ENCODE measurements at regions not wholly inside any gene's neighbourhood (a gene's known extent, or its start where the extent isn't known, plus 50 kb on each side); places are given as distances from the start of the nearest gene placed in this dataset.

DNA sequence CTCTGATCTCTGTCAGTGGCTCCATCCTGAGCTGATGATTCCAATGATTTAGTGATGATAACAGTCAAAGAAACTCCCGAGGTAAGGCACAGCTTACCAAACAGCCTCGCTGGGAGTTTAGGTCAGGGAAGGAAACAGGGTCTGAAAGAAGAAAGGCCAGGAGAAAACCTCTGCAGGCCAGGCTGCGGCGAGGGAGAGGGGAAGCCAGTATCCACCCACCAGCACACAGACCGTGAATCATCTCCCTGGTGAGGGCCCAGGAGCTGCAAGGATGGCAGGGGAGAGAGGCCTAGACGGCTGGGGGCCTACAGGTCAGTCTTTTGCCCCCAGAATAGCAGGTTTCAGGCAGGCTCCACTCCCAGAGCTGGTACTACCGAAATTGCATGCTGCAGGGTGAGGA lies 590.5 kb downstream of the CCDC171 start:
- Histone ChIP-seq H3K36me3 (ENCODE audit: control insufficient read depth, insufficient read depth, low read length) (no peaks in the 10 kb centered on the region), H3K27me3 (ENCODE audit: control insufficient read depth, insufficient read depth, low read length, poor library complexity, severe bottlenecking) (no peaks in the 10 kb centered on the region), H3K4me1 (ENCODE audit: control insufficient read depth, insufficient read depth, low read length) (peaks cover 3% of the 10 kb centered on the region), H3K27ac (ENCODE audit: insufficient read depth, low read depth, low read length, poor library complexity, severe bottlenecking) (no peak overlapping the region), H3K9me3 (ENCODE audit: control insufficient read depth, low read length) (no peaks in the 10 kb centered on the region), H3K4me3 (ENCODE audit: insufficient read depth, low read depth, low read length) (no peak overlapping the region)
- WGBS, 2 experiments = 87 to 88% methylated on average over 7 of the region's 7 CpGs

DNA sequence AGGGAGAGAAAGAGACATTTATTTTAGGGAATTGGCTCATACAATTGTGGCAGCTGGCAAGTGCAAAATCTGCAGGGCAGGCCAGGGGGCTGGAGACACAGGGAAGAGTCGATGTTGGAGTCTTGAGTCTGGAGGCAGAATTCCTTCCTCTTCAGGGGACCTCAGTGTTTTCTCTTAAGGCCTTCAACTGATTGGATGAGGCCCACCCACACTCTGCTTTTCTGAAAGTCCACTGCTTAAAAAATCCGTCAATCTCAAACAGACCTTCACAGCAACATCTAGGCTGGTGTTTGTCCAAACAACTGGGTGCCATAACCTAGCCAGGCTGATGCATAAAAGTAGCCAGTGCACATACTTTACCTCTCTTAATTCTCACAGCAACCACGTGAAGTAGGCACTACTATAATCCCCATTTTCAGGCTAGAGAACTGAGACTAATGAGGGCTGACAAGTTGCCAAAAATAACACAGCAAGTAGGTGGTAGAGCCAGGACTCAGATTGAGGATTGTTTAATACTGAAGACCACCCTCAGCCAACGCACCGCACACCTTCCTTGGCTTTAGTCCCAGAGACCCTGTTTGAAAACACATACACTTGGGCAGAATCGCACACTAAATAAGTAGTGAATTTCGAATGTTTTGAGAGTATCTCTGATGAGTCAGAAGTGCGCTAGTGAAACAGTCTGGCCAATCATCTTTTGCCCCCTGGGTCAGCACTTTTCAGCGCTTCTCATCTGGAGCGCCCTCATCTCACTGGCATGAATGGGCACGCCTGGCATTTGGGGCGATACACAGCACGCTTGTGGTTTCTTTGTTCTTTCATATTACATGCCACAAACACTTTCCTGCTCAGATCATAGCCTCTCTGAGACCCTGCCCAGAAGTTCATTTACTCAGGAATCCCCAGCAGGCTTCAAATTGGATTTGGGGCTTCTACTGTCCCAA lies 591.4 kb downstream of the CCDC171 start:
- H3K36me3 ChIP-seq (ENCODE audit: control insufficient read depth, insufficient read depth, low read length) = no peaks in the 10 kb centered on the region
- no peak overlapping the region for H3K27ac ChIP-seq (ENCODE audit: insufficient read depth, low read depth, low read length, poor library complexity, severe bottlenecking)
- no peaks in the 10 kb centered on the region for H3K27me3 ChIP-seq (ENCODE audit: control insufficient read depth, insufficient read depth, low read length, poor library complexity, severe bottlenecking)
- H3K4me1 ChIP-seq (ENCODE audit: control insufficient read depth, insufficient read depth, low read length) = peaks cover 3% of the 10 kb centered on the region
- no peaks in the 10 kb centered on the region for H3K9me3 ChIP-seq (ENCODE audit: control insufficient read depth, low read length)
- H3K4me3 ChIP-seq (ENCODE audit: insufficient read depth, low read depth, low read length) = no peak overlapping the region
- WGBS, 2 experiments = 94 to 95% methylated on average over 13 of the region's 13 CpGs

DNA sequence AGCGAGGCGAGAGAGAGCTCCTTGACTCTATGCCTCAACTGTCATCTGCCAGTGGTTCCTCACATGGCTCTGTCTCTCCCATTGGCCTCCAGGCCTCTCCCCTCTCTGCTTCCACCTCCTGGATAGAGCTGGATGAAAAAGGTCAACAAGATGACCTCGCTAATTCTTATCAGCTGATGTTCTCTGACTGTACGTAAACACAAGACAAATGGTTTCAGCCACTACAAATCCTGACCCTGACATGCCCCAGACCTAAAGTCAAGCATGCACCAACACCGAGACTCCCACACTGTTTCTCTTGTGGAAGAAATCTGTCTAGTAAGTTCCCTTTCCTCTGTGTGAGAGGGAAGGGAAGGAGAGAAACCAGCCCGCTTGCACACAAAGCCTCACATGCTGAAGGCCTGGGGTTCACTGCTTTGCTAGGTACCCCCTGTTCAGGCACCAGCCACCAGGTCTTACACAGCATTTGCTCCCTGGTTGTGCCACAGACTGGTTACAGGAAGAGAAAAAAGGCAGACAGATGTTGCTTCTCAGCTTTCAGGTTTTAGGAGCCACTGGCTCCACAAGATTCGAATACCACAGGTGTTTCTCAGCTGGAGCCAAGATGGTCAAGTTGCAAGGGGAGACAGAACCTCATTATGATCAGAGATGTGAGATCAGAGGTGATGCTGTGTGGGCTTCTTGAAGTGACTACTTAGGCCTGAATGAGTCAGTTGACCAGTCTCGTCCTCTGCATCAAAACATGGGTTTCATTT lies 592.5 kb downstream of the CCDC171 start:
- Histone ChIP-seq H3K27me3 (ENCODE audit: control insufficient read depth, insufficient read depth, low read length, poor library complexity, severe bottlenecking) (no peaks in the 10 kb centered on the region), H3K9me3 (ENCODE audit: control insufficient read depth, low read length) (no peaks in the 10 kb centered on the region), H3K4me1 (ENCODE audit: control insufficient read depth, insufficient read depth, low read length) (peaks cover 3% of the 10 kb centered on the region), H3K27ac (ENCODE audit: insufficient read depth, low read depth, low read length, poor library complexity, severe bottlenecking) (no peak overlapping the region), H3K4me3 (ENCODE audit: insufficient read depth, low read depth, low read length) (no peak overlapping the region), H3K36me3 (ENCODE audit: control insufficient read depth, insufficient read depth, low read length) (no peaks in the 10 kb centered on the region)
- whole genome bisulfite sequencing, 2 experiments = 88 to 91% methylated on average over 8 of the region's 8 CpGs

DNA sequence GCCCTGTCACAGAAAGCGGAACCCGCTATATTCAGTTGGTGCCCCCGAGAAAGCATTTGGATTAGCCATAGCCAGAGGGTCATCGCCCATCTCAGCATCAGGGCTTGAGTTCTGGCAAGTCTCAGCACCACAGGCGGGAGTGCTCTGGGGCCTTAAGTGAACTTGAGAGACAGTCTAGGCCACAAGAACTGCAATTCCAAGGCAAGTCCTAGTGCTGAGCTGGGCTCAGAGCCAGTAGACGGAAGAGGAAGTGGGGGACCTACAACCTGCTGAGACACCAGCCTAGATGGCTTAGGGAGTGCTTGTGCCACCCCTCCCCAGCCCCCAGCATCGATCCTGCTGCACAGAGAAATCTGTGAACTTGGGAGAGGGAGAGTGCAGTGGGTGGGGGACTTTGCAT lies 594.9 kb downstream of the CCDC171 start:
- H3K4me1 ChIP-seq (ENCODE audit: control insufficient read depth, insufficient read depth, low read length) = peaks cover 10% of the 10 kb centered on the region
- 94 to 95% methylated on average over 7 of the region's 7 CpGs for WGBS, 2 experiments
- H3K36me3 ChIP-seq (ENCODE audit: control insufficient read depth, insufficient read depth, low read length) = no peaks in the 10 kb centered on the region
- no peaks in the 10 kb centered on the region for H3K9me3 ChIP-seq (ENCODE audit: control insufficient read depth, low read length)
- H3K4me3 ChIP-seq (ENCODE audit: insufficient read depth, low read depth, low read length) = no peak overlapping the region
- no peaks in the 10 kb centered on the region for H3K27me3 ChIP-seq (ENCODE audit: control insufficient read depth, insufficient read depth, low read length, poor library complexity, severe bottlenecking)
- no peak overlapping the region for H3K27ac ChIP-seq (ENCODE audit: insufficient read depth, low read depth, low read length, poor library complexity, severe bottlenecking)

DNA sequence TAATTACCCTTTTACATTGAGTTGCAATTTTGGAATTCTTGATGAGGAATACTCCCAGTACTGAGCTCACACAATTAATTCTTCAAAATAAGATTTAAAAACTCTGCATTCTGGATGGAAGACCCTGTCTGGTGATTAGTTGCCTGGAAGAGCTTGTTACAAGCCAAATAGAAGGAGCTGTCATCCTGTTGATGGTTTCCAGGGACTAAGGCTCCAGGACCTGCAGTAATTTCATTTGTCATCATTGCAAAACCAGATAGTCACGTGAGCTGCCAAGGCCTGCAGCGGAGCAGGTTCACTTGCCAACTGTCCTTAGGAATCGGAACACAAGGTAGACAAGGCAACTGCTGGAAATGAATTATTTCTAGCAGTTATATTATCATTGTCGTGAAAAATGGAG lies 597.7 kb downstream of the CCDC171 start:
- H3K27ac ChIP-seq (ENCODE audit: insufficient read depth, low read depth, low read length, poor library complexity, severe bottlenecking) = no peak overlapping the region
- WGBS, 2 experiments = 92 to 93% methylated on average over 4 of the region's 4 CpGs

DNA sequence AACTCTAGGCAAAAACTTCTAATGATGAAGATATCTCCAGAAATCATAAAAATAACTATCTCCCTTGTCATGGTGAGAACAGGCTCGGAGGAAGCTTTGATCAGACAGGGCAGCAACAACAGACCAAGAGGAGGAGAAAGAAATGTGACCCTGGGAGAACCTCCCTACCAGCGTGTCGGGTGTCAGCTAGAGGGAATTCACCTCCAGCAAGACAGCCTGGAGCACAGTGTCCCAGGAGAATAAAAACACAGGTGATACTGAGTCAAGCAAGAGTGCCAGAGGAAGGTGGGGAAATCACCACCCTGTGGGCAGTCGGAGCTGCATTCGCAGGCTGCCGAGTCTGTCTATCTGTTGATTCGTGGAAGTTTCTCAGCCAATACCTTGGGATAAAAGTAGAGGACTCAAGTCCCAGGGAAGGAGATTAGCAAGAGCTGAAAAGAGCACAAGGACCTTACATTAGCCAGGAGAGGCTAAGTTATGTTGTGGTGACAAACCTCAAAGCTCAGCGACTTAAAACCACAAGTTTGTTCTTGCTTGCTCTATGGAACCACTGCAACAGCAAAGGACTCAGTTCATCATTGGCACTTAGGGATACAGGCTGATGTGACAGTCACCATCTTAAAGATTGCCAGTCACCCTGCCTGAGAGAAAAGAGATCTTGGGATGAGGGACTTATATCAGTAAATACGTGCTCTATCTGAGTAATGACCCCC lies 598.3 kb downstream of the CCDC171 start:
- no peak overlapping the region for H3K4me3 ChIP-seq (ENCODE audit: insufficient read depth, low read depth, low read length)
- H3K4me1 ChIP-seq (ENCODE audit: control insufficient read depth, insufficient read depth, low read length) = peaks cover 14% of the 10 kb centered on the region
- H3K27me3 ChIP-seq (ENCODE audit: control insufficient read depth, insufficient read depth, low read length, poor library complexity, severe bottlenecking) = peaks cover 3% of the 10 kb centered on the region
- no peaks in the 10 kb centered on the region for H3K9me3 ChIP-seq (ENCODE audit: control insufficient read depth, low read length)
- no peaks in the 10 kb centered on the region for H3K36me3 ChIP-seq (ENCODE audit: control insufficient read depth, insufficient read depth, low read length)
- WGBS, 2 experiments = 82% methylated on average over 9 of the region's 9 CpGs
- H3K27ac ChIP-seq (ENCODE audit: insufficient read depth, low read depth, low read length, poor library complexity, severe bottlenecking) = no peak overlapping the region

More for the DNA sequence above, 597.7 kb downstream of the CCDC171 start:
- Histone ChIP-seq H3K9me3 (ENCODE audit: control insufficient read depth, low read length) (no peaks in the 10 kb centered on the region), H3K36me3 (ENCODE audit: control insufficient read depth, insufficient read depth, low read length) (no peaks in the 10 kb centered on the region), H3K4me3 (ENCODE audit: insufficient read depth, low read depth, low read length) (no peak overlapping the region), H3K27me3 (ENCODE audit: control insufficient read depth, insufficient read depth, low read length, poor library complexity, severe bottlenecking) (peaks cover 3% of the 10 kb centered on the region), H3K4me1 (ENCODE audit: control insufficient read depth, insufficient read depth, low read length) (peaks cover 14% of the 10 kb centered on the region)

DNA sequence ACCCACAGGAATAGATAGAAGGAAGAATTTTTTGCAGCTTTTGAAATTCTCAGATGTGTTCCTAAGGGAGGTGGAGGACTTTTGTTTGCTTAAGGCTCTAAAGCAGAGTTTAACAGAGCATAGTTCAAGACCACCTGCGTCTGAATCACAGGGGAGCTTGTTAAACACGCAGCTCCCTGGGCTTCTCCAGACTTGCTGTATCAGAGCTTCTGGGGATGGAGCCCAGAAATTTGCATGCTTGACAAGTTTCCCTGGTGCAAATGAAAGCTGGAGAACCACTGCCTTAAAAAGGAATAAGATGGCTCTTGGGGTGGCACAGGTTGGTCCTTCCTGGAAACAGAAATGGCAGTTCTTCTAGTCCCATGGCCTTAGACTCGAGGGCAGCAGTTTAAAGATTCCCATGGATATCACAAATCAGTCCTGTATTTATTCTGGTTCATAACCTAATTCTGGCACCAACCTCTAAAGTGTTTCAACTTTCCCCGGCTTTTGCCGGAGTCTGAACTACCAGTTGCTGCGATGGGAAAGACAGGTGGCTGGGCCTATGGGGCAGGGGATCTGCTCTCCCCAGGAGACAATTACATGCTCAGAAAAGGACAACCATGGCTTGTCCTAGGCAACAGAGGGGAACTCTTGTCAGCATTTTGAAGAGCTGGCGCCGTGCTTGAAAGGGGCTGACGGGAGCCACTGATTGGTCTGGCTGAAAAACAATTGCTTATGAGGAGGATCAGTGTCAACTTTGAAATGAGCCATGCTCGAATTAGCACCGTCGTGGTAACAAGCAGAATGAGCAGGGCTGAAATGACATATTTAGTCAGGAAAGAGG lies 599.6 kb downstream of the CCDC171 start:
- H3K4me3 ChIP-seq (ENCODE audit: insufficient read depth, low read depth, low read length) = no peak overlapping the region
- no peak overlapping the region for H3K27ac ChIP-seq (ENCODE audit: insufficient read depth, low read depth, low read length, poor library complexity, severe bottlenecking)
- peaks cover 14% of the 10 kb centered on the region for H3K4me1 ChIP-seq (ENCODE audit: control insufficient read depth, insufficient read depth, low read length)
- WGBS, 2 experiments = 63% methylated on average over 12 of the region's 12 CpGs
- no peaks in the 10 kb centered on the region for H3K9me3 ChIP-seq (ENCODE audit: control insufficient read depth, low read length)
- H3K36me3 ChIP-seq (ENCODE audit: control insufficient read depth, insufficient read depth, low read length) = no peaks in the 10 kb centered on the region
- peaks cover 3% of the 10 kb centered on the region for H3K27me3 ChIP-seq (ENCODE audit: control insufficient read depth, insufficient read depth, low read length, poor library complexity, severe bottlenecking)

DNA sequence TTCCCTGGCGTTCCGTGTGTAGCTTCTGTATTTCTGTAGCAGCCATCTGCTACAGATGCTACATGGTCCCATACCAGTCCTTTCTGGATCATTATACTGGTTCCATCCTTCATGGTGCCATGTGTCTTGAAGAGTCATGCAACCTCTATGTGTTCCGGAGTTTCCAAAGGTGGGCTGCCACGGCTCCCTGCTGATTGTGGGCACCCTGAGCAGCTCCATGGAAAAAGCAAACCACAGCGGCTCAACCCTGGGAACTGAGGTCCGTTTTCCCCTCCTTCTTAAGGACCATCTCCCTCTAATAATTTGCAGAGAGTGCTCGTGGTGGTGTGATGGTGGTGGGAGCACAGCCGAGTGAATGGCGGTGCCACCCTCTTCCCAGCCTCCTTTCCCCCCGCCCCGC lies 600.4 kb downstream of the CCDC171 start:
- peaks cover 14% of the 10 kb centered on the region for H3K4me1 ChIP-seq (ENCODE audit: control insufficient read depth, insufficient read depth, low read length)
- no peak overlapping the region for H3K27ac ChIP-seq (ENCODE audit: insufficient read depth, low read depth, low read length, poor library complexity, severe bottlenecking)
- WGBS, 2 experiments = 90 to 95% methylated on average over 10 to 11 of the region's 11 CpGs
- no peaks in the 10 kb centered on the region for H3K9me3 ChIP-seq (ENCODE audit: control insufficient read depth, low read length)
- H3K27me3 ChIP-seq (ENCODE audit: control insufficient read depth, insufficient read depth, low read length, poor library complexity, severe bottlenecking) = peaks cover 3% of the 10 kb centered on the region
- no peaks in the 10 kb centered on the region for H3K36me3 ChIP-seq (ENCODE audit: control insufficient read depth, insufficient read depth, low read length)
- H3K4me3 ChIP-seq (ENCODE audit: insufficient read depth, low read depth, low read length) = no peak overlapping the region

DNA sequence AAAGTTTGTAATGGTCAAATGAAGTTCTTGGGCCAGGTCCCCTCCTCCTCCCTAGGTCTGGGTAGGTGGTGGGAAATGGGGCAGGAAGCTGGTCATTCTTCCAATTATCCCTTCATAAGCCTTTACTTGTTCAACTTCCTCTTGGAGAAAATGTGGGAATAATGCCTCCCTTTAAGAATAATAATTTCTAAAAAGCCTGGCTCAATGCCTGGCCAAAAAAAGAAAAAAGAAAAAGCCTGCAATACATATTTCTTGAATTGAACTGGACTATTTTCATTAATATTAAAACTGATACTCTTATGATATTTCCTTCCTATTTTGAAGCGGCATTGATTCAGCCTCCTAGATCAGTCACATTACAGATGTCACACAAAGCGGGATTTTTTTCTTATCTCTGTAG lies 600.9 kb downstream of the CCDC171 start:
- H3K9me3 ChIP-seq (ENCODE audit: control insufficient read depth, low read length) = no peaks in the 10 kb centered on the region
- H3K27me3 ChIP-seq (ENCODE audit: control insufficient read depth, insufficient read depth, low read length, poor library complexity, severe bottlenecking) = peaks cover 3% of the 10 kb centered on the region
- H3K27ac ChIP-seq (ENCODE audit: insufficient read depth, low read depth, low read length, poor library complexity, severe bottlenecking) = no peak overlapping the region
- H3K36me3 ChIP-seq (ENCODE audit: control insufficient read depth, insufficient read depth, low read length) = no peaks in the 10 kb centered on the region
- peaks cover 14% of the 10 kb centered on the region for H3K4me1 ChIP-seq (ENCODE audit: control insufficient read depth, insufficient read depth, low read length)
- H3K4me3 ChIP-seq (ENCODE audit: insufficient read depth, low read depth, low read length) = no peak overlapping the region
- WGBS, 2 experiments = 100% methylated on average over 2 of the region's 2 CpGs

All from ectodermal cell (in vitro differentiated cells).